ENCODE measurements at regions not wholly inside any gene's neighbourhood (a gene's known extent, or its start where the extent isn't known, plus 50 kb on each side); places are given as distances from the start of the nearest gene placed in this dataset.

- intact Hi-C loops (cut with micrococcal nuclease) = no loop called here
- WGBS (ENCODE audit: insufficient coverage) = 52% methylated on average over 2 of the region's 2 CpGs
- H3K36me3 ChIP-seq (ENCODE audit: control insufficient read depth, insufficient read depth, low read length) = no peaks in the 10 kb centered on the region
- Mint-ChIP-seq H3K4me3 (no peak overlapping the region), H3K27ac (no peak overlapping the region), H3K4me1 (no peaks in the 10 kb centered on the region), H3K36me3 (peaks cover 8% of the 10 kb centered on the region), H3K9me3 (peaks cover 9 to 11% of the 10 kb centered on the region in 2 donors), H3K27me3 (ENCODE audit: low read depth in 2 of 2) (no peaks in the 10 kb centered on the region)
- H3K4me1 ChIP-seq (ENCODE audit: control insufficient read depth, insufficient read depth, low read length) = no peaks in the 10 kb centered on the region
- TF ChIP-seq CTCF (IDR thresholded peaks at IDR 0.05) = no peak
- ATAC-seq = no peak
- peaks cover 2% of the 10 kb centered on the region for H3K9me3 ChIP-seq (ENCODE audit: control insufficient read depth, insufficient read depth, low read length)
- H3K4me3 ChIP-seq (ENCODE audit: low read length) = no peak overlapping the region
- no peak overlapping the region for H3K27ac ChIP-seq (ENCODE audit: low read length)
- H3K27me3 ChIP-seq (ENCODE audit: control insufficient read depth, insufficient read depth, low read length) = no peaks in the 10 kb centered on the region
- no peak for DNase-seq
Measured at GRCh38 chr14:81952917-81953316, 419.3 kb upstream of the SEL1L start.

GRCh38 chr14:81953419-81953818 is 419.8 kb upstream of the SEL1L start:
- no peaks in the 10 kb centered on the region for H3K27me3 ChIP-seq (ENCODE audit: control insufficient read depth, insufficient read depth, low read length)
- H3K36me3 ChIP-seq (ENCODE audit: control insufficient read depth, insufficient read depth, low read length) = no peaks in the 10 kb centered on the region
- intact Hi-C loops (cut with micrococcal nuclease) = no loop called here
- DNase-seq (no peak), ATAC-seq (no peak)
- H3K36me3 Mint-ChIP-seq = peaks cover 8% of the 10 kb centered on the region
- WGBS (ENCODE audit: insufficient coverage) = 77% methylated on average over 3 of the region's 3 CpGs
- no peak overlapping the region for H3K4me3 Mint-ChIP-seq
- H3K27me3 Mint-ChIP-seq (ENCODE audit: low read depth in 2 of 2) = no peaks in the 10 kb centered on the region
- H3K9me3 ChIP-seq (ENCODE audit: control insufficient read depth, insufficient read depth, low read length) = peaks cover 2% of the 10 kb centered on the region
- TF ChIP-seq CTCF (IDR thresholded peaks at IDR 0.05) = no peak
- H3K4me1 ChIP-seq (ENCODE audit: control insufficient read depth, insufficient read depth, low read length) = no peaks in the 10 kb centered on the region
- H3K27ac Mint-ChIP-seq = no peak overlapping the region
- H3K4me1 Mint-ChIP-seq = no peaks in the 10 kb centered on the region
- H3K27ac ChIP-seq (ENCODE audit: low read length) = no peak overlapping the region
- H3K4me3 ChIP-seq (ENCODE audit: low read length) = no peak overlapping the region
- peaks cover 6 to 9% of the 10 kb centered on the region in 2 donors for H3K9me3 Mint-ChIP-seq

- no peaks in the 10 kb centered on the region for H3K36me3 ChIP-seq (ENCODE audit: control insufficient read depth, insufficient read depth, low read length)
- ATAC-seq (no peak), DNase-seq (no peak)
- peaks cover 2% of the 10 kb centered on the region for H3K9me3 ChIP-seq (ENCODE audit: control insufficient read depth, insufficient read depth, low read length)
- Mint-ChIP-seq H3K4me1 (no peaks in the 10 kb centered on the region), H3K27me3 (ENCODE audit: low read depth in 2 of 2) (no peaks in the 10 kb centered on the region), H3K9me3 (peaks cover 8 to 12% of the 10 kb centered on the region in 2 donors), H3K36me3 (peaks cover 8% of the 10 kb centered on the region), H3K27ac (no peak overlapping the region), H3K4me3 (no peak overlapping the region)
- WGBS (ENCODE audit: insufficient coverage) = no CpG with 5 or more reads among the region's 1 CpG
- no peak for TF ChIP-seq CTCF (IDR thresholded peaks at IDR 0.05)
- no peaks in the 10 kb centered on the region for H3K4me1 ChIP-seq (ENCODE audit: control insufficient read depth, insufficient read depth, low read length)
- H3K27ac ChIP-seq (ENCODE audit: low read length) = no peak overlapping the region
- H3K4me3 ChIP-seq (ENCODE audit: low read length) = no peak overlapping the region
- intact Hi-C loops (cut with micrococcal nuclease) = no loop called here
- H3K27me3 ChIP-seq (ENCODE audit: control insufficient read depth, insufficient read depth, low read length) = no peaks in the 10 kb centered on the region
Measured at GRCh38 chr14:81955123-81955522, 421.5 kb upstream of the SEL1L start.

- 96% methylated on average over 3 of the region's 3 CpGs for WGBS (ENCODE audit: insufficient coverage)
- no peaks in the 10 kb centered on the region for H3K36me3 Mint-ChIP-seq
- H3K27ac Mint-ChIP-seq = no peak overlapping the region
- no peaks in the 10 kb centered on the region for H3K4me1 ChIP-seq (ENCODE audit: control insufficient read depth, insufficient read depth, low read length)
- DNase-seq = no peak
- no peaks in the 10 kb centered on the region for H3K4me1 Mint-ChIP-seq
- H3K27me3 Mint-ChIP-seq (ENCODE audit: low read depth in 2 of 2) = no peaks in the 10 kb centered on the region
- no peak for ATAC-seq
- H3K4me3 Mint-ChIP-seq = no peak overlapping the region
- no peak for TF ChIP-seq CTCF (IDR thresholded peaks at IDR 0.05)
- H3K27ac ChIP-seq (ENCODE audit: low read length) = no peak overlapping the region
- intact Hi-C loops (cut with micrococcal nuclease) = no loop called here
- H3K27me3 ChIP-seq (ENCODE audit: control insufficient read depth, insufficient read depth, low read length) = no peaks in the 10 kb centered on the region
- peaks cover 2 to 12% of the 10 kb centered on the region in 2 donors for H3K9me3 Mint-ChIP-seq
- peaks cover 5% of the 10 kb centered on the region for H3K9me3 ChIP-seq (ENCODE audit: control insufficient read depth, insufficient read depth, low read length)
- no peaks in the 10 kb centered on the region for H3K36me3 ChIP-seq (ENCODE audit: control insufficient read depth, insufficient read depth, low read length)
- no peak overlapping the region for H3K4me3 ChIP-seq (ENCODE audit: low read length)
Measured at GRCh38 chr14:81960781-81961180, 427.1 kb upstream of the SEL1L start.

All from natural killer cell (primary cell).